ENCODE measurements at regions not wholly inside any gene's neighbourhood (a gene's known extent, or its start where the extent isn't known, plus 50 kb on each side); places are given as distances from the start of the nearest gene placed in this dataset.

DNA sequence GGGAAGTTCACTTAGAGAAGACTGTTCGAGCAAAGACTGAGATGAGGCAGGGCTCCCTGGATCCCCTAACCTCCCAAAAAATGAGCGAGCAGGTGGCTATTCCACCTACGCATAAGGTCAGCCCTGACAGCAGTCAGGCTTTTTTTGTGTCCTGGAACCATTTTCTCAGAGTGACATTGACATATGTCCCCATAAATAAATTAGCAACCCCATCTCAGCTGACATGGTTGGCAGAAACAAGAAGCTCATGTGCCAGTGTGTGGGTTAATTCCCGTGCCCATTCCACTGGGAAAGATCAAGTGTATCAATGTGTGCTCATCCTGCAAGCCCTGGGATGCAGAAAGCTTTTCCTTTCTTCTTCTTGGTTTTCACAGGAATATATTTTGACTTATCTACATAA is 740.4 kb upstream of the CELF4 start:
- no peak for TF ChIP-seq CTCF (IDR thresholded peaks at IDR 0.05; ENCODE audit: extremely low read depth in 1 of 2, insufficient read depth in 1 of 2, low read depth in 1 of 2, low read length in 2 of 2)
- TF ChIP-seq EZH2 (IDR thresholded peaks at IDR 0.05; ENCODE audit: borderline replicate concordance, low read depth, low read length, severe bottlenecking) = no peak
- TF ChIP-seq POLR2A (IDR thresholded peaks at IDR 0.05; ENCODE audit: low read depth, low read length) = no peak
- TF ChIP-seq MYC (IDR thresholded peaks at IDR 0.05; ENCODE audit: low read depth, low read length) = no peak
- TF ChIP-seq FOS (IDR thresholded peaks at IDR 0.05; ENCODE audit: borderline replicate concordance, insufficient read depth, low read length) = no peak
- TF ChIP-seq POLR2AphosphoS5 (IDR thresholded peaks at IDR 0.05; ENCODE audit: insufficient read depth, low read depth, low read length) = no peak

Data from endothelial cell of umbilical vein (primary cell).